Cerebellar cortex (tissue), 1 donor: ENCODE measurements at regions not wholly inside any gene's neighbourhood (a gene's known extent, or its start where the extent isn't known, plus 50 kb on each side); places are given as distances from the start of the nearest gene placed in this dataset.

Source experiments
- DNase-seq: peaks from one replicate; pipeline ENCODE4 v3.0.0-alpha.2; 2015; ENCODE audit warnings: low spot score

DNA sequence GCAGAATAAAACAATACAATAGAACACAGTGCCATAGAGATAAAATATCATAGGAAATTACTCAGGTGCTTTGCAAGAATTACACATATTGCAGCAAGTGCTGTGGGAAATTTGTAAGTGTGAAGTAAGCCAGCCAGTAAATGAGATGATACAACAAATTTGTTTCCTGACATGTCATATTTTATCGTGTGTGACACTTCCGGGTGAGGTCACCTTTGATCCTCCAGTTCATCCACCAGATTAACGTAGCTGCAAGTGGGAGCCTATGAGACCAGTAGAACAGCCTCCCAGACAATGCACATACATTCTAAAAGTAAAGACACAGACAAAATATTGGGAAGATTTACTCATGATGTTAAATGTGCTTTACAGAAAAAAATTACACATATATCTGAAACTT lies 72.2 kb downstream of the PRDM9 start:
- DNase-seq: no peak

DNA sequence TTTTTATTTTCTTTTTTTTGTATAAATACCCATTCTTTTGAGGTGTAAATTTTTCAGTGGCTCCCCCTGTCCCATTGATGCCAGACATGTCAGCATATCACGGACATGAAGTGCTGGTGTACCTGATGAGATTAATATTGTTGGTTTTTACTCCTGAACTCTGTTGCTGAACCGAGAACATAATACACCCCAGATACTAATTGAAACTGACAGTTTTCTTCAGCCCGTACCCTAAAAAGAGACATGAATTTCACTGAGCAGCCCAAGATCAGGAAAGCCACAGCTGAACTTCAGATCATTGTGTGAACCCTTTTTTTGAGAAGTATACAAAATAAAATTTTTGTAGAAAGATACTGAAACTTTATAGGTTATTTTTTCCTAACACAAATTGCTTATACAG lies 75.7 kb downstream of the PRDM9 start:
- peak; percentile 56 for DNase-seq

DNA sequence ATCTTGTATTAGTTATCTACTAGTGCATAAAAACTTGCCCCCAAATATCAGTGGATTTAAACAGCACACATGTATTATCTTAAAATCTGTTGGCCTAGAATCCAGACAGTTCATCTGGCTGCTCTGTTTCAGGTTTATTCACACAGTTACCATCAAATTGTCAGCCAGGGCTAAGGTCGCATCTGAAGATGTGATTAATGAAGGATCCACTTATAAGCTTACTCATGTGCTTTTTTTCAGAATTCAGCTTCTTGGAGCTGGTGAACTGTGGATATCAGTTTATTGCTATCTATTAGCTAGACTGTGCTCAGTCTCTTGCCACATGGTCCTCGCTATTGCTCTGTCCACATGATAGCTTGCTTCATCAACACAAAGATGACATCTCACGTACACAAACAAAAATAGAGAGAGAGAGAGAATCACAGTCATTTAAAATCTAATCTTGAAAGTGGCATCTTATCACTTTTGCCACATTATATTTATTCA lies 81.5 kb downstream of the PRDM9 start:
- DNase-seq: no peak

DNA sequence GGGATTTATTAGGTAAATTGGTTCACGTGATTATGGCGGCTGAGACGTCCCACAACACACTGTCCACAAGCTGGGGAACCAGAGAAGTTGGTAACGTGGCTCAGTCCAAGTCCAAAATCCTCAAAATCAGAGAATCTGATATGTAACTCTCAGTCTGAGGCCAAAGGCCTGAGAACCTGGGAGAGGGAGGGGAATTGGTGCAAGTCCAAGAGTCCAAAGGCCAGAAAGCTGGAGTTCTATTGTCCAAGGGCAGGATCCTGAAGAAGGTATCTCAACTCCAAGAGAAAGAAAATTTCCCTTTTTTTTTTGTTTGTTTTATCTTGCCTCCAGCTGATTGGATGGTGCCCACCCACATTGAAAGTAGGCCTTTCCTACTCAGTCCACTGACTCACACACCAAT lies 83.8 kb downstream of the PRDM9 start:
- no peak for DNase-seq

DNA sequence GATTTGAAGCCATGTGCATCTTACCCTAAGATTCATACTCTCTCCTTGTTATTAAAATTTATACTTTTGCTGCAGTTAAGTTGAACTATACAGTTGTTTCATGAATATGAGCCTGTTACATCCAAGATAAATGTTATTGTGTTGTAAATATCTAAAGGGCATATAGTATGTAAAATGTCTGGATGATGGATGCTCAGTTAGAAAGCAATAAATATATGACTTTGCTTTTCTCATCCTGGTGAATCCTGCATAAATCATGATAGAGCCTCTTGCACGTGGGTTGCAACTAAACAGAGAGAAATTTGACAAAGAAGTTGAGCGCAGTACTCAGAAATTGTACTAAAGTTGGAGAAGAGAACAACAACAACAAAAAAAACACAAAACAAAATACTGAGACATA lies 99.5 kb downstream of the PRDM9 start:
- no peak for DNase-seq

DNA sequence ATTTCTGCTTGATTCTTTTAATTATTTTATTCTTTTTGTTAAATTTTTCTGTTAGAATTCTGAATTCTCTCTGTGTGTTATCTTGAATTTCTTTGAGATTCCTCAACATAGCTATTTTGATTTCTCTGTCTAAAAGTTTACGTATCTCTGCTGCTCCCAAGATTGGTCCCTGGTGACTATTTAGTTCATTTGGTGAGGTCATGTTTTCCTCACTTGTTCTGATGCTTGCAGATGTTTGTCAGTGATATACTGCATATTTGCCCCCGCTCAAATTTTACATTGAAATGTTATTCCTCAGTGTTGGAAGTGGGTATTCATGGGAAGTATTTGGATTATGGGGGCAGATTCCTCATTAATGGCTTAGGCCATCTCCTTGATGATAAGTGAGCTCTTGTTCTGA lies 105.3 kb downstream of the PRDM9 start:
- no peak for DNase-seq

DNA sequence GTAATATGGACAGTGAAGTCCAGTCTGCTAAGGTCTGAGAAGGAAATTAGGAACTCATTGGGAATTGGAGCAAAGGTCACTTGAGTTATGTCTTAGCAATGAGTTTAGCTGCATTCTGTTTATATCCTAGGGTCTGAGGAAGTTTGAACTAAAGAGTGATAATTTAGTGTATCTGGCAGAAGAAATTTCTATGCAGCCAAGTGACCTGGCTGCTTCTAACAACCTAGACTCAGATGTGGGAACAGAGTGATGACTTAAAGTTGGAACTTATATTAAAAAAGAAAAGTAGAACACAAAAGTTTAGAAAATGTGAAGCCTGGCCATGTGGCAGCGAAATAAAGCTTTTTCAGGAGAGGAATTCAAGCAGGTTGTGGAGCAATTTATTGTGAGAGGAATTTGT lies 106.2 kb downstream of the PRDM9 start:
- no peak for DNase-seq

DNA sequence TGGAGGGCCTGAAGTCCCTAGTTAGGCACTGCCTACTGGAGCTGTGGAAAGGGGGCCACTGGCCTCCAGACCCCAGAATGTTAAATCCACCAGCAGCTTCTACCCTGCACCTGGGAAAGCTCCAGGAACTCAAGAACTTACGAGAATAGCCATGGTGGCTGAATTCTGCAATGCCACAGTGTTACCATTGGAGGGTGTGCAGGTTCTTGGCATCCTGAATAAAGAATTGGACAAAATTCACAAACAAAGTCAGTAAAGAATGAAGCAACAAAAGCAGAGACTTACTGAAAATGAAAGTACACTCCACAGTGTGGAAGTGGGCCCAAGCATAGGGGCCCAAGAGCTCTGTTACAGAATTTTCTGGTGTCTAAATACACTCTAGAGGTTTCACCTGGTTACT lies 107.0 kb downstream of the PRDM9 start:
- DNase-seq: no peak

DNA sequence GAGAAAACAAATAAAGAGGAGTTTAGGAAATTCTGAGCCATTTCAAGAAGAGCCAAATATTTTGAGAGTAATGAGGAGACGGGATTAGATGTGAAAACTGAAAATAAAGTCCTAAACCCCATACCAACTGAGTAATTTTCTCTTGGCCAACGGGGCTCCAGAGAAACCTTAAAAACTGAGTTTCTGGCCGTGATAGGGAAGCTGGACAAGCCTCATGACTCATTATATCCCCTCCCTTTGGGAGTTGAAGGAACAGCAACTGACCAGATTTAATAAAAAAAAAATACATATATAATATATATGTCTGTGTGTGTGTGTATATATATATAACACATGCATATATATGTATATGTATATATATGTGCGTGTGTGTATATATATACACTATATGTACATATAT lies 119.6 kb downstream of the PRDM9 start:
- DNase-seq: no peak

DNA sequence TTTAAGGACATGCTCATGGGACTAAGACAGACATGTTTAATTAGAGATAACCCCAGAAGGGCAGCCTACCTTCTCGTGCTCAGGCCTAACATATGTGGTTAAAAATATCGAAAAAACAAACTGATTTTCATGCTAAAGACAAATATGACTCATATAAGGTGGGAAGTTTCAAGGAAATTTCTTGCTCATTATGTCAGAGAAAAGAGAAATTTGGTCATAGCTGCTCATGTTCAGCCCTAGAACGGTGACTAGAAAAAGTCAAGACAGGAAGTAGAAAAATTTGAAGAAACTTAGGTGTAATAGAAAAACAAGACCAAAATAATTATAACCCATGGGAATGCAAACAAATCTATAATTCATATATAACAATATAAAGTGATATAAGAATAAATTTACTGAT lies 120.6 kb downstream of the PRDM9 start:
- DNase-seq: no peak

DNA sequence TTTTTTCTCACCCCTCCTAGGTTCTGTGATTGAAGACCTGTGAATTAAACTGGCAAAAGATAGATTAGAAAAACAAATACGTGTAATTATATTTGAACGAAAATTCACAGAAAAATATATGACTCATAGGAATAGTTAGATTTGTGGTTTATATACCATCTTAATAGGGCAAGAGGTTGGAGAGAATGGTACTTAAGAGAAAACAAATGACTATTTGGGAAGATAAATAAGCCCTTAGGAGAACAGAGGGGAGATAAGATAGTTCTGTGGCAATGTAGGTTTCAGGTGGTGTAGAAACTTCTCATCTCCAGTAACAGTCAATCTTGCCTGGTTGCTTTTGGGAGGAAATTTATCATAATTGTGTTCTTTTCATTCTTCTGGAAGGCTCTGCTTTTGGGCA lies 122.0 kb downstream of the PRDM9 start:
- no peak for DNase-seq

DNA sequence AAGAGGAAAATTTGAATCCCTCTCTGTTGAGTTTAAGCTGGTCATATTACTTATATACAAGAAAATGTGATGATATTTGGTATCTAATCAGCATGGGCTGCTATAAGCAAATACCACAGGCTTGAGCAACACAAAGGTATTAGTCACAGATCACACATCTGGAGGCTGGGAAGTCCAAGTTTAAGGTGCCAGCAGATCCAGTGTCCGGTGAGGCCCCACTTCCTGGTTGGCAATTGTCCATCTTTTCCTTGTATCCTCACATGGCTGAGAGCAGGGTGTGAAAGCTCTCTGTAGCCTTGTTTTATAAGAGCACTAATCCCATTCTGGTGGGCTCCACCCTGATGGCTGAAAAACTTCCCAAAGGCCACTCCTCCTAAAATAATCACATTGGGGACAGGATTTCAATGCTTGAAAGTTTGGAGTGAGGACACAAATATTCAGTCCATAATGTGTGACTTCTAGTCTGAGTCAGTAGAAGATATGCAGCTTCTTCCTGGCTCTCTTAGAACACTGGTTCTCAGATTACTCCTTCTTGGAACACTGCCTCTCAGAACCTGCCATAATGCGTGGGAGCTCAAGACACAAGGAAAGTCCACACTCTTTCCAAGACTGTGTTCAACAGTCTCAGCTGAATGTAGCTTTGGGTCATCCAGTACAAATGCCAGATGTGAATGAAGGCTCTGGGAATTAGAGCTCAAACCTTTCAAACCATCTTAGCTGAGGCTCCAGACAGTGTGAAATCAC lies 124.1 kb downstream of the PRDM9 start:
- no peak for DNase-seq

DNA sequence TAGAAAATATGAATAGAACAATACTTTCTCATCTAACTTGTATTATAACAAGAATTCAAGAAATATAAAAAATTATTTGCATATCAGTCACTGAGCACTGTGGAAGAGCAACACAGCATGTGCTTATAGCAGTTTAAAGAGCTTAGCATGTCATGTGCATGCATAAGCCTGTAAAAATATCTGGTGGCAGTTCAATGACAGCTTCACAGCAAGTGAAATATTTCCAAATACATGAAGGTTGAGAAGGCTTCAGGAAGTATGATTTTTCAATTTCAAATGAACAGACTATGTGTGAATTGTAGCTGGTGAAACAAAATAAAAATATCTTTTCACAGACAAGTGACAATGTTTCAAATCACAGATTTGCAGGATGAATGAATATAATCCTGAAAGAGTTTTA lies 128.5 kb downstream of the PRDM9 start:
- DNase-seq: no peak

DNA sequence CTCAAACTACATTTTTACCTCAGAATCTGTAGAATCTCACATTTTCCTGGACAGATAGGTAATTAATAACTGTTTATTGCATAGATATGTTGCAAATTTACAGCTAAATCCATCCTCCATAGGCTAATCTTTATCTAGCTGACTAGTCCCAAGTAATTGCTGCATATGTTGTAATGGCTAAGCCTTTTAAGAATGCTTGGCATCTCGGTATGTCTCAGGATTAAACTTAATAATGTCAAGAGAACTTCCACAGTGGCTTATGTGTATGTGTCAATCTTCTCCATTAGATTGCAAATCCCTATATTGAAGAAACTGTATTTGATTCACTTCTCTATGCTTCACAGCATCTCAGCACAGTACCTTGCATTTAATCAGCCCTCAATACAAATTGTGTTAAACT lies 131.9 kb downstream of the PRDM9 start:
- DNase-seq: no peak

DNA sequence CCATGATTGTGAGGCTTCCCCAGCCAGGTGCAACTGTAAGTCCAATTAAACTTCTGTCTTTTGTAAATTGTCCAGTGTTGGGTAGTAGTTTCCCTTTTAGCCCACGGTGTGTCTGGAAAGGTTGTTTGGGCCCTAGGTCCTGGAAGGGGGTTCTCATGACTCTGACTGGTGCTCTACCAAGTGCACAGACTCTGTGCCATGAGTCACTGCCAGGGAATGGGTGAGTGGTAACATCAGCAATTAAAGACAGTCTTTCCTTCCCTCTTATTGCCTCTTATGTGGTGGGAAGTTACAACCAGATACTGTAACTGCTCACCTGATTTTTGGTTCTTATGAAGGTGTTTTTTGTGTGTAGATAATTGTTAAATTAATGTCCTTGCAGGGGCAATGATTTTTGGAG lies 141.2 kb downstream of the PRDM9 start:
- DNase-seq: no peak

DNA sequence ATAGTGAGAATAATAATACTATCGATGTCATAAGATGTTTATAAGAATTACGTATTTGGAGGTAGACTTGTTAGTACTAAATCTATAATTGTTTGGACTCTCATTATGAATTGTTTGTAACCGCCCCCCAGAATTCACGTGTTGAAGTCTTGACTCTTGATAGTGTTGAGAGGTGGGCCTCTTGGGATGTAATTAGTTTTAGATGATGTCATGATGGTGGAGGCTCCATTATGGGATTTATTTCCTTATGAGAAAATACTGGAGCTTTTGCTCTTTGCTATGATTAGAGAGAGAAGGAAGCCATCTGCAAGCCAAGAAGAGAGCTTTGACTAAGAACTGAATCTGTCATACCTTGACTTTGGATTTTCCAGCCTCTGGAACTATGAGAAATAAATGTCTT lies 142.2 kb downstream of the PRDM9 start:
- DNase-seq: no peak

DNA sequence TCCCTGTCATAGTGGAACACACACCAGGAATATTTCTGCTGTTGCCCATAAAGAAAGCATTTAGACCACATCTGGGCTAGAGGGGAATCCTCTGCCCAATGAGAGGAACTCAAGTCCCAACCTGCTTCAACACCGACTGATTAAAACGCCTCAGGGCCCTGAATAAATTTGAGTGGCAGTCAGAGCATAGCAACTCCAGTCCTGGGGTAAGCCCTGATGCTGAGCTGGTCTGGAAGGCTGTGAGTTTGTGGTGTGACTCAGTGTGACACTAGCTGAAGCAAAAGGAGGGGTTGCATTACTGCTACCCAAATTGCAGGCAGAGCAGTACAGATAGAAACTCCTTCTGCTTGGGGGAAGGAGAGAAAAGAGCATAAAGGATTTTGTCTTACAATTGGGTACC lies 148.3 kb downstream of the PRDM9 start:
- no peak for DNase-seq

DNA sequence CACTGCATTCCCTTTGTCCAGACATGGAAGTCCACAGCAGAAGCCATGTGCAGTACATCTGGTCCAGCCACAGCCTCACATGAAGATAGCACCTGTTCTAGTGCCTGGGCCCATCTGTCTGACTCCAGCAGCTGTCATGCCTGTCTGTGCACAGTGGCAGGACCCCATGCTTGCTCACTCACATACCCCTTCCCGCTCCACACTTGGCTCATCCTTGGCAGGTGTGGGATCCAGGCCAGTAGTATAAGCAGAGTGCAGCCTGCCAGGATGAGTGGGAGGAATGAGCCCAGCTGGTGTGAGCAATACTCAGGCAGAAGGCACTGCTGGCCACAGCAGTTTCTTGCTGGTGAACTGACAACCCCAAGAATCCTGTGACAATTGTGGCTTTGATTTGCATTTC lies 168.0 kb downstream of the PRDM9 start:
- no peak for DNase-seq

DNA sequence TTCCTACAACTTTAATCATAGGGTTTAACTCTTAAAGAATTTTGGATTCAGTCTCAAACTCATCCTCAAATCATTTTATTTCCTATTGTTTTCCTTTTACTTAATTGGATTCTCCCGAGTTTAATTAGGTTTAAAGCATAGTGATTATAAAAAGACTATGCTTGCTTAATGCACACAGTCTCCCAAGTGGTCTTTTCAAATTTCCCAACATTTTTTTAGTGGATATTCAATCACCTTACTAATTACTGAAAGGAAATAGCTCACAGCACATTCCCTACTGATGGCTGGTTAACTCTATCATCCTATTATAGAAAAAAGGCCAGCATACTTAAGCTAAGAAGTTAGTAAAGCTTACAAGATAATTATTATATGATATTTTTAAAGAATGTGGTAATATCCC lies 170.6 kb downstream of the PRDM9 start:
- DNase-seq: no peak

DNA sequence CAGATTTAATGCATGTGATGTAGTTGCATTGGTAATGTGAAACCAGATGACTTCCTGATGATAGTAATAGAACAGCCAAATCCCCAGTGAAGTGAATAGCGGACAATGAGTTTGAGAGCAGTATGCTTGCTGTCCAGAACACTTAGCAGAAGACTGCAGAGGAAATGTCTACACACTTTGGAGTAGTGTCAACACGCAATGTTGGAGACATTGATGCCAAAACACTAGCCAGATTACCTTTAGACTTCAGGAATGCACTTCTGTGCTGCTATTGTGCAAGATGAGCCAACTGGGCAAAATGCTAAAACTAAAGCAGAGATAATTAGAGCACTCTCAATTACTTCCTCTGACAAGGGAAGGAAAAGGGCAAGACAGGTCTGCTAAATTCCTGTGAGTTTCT lies 176.7 kb downstream of the PRDM9 start:
- DNase-seq: no peak

DNA sequence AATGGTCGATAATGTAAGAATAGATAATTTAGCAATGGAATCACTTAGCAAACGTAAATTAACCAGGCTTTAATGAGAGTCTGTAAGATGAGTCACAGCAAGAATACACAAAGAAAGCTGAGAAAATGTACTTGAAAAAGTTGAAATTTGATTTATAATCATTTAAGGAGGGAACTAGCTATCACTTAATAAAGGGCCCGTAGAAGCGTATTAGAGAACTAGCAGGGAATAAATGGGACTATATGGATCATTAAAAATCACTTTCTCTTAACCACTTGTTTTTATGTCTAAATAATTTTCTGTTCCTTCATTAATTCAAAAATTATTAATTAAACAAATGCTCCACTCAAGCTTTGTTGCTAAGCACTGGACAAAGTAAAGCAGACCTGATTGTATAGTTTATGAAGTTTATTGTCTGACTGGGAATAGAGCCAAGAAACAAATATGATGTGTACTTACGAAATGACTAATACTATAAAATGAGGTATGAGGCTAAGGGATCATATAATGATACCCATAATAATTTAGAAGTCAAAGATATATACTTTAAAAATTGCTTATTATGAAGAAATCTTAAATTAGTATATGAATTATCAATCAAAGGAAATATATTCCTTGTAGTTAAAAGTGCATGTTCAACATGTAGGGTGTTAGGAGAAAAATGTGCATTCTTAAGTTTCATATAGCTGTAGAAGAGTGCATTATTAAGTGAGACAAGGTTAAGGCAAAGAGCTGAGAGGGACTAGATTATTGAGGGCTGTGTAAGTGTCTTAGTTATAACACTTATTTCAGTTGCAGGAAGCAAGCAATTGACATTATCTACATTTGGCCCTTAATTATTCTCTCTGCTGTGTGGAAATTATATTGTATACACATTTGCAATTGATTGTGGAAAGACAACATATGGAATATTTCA lies 196.8 kb downstream of the PRDM9 start:
- no peak for DNase-seq

DNA sequence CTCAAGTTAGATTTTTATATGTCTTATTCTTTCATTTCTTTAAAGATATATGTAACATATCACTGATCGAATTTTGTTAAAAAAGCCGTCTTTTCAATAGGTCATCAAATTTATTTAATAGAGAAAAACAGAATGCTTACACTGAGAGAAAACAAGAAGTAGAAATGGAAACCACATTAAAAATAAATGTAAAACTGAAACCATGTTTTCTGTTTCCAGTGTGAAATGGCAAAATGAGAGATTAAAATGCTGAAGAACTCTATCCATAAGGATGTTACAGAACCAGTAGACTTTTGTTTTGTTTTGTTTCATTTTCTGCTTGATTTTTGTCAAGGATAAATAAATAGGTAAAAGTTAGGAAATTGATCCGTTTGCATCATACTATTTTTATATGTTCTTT lies 210.1 kb downstream of the PRDM9 start:
- DNase-seq: no peak

DNA sequence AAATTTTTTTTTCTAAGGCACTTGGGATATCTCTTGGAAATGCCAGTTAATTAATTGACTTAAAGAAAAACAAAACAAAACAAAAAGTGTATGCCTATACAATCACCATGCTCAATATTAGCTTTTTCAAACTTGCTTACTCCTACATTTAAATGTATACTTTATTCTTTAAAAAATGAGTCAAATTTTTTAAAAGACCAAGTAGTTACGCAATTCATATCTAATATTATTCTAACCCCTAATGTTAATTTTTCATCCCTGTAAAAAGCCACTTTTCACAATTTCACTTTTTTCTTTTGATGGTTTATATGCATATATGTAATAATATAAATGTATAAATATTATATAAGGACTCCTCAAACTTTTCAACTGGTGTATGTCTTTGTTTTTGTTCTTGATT lies 211.2 kb downstream of the PRDM9 start:
- no peak for DNase-seq
